Ovary (tissue), 3 donors: ENCODE measurements at regions not wholly inside any gene's neighbourhood (a gene's known extent, or its start where the extent isn't known, plus 50 kb on each side); places are given as distances from the start of the nearest gene placed in this dataset.

Experiments used
- POLR2A ChIP-seq: fragments of 450-650 bp; IDR thresholded peaks from one replicate; pipeline ENCODE4 v1.6.1; 2017; ENCODE audit warnings: antibody characterized with exemption, mild to moderate bottlenecking, moderate library complexity
- TF ChIP-seq, protein P1 (sequence below), 3 donors: fragments of 450-650 bp in 2 of 3; fragments of 200-600 bp in 1 of 3; IDR thresholded peaks; one replicate each; pipeline versions ENCODE4 v1.5.1 to v1.8.0; 2016 to 2022; ENCODE audit warnings: antibody characterized with exemption in 3 of 3, mild to moderate bottlenecking in 1 of 3
- donor health status: DM: no; HTN: no; CAD: no.

DNA sequence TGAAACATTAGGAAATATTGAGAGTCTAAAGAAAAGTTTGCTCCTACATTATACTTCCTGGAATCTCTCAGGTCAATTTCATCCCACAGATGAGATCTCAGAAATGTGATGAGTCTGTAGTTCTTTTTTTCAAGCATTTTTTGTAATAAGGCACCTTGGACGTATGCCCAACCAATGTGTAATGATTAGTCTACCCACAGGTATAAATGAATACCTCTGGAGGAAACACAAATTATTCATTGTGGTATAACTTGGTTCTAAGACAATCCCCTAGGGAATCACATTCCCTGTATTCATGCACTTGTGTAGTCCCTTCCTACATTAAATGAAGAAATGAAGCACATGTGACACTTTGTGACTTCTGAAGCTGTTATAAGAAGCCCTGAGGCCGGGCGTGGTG is 596.2 kb upstream of the UBE2E2 start:
- TF ChIP-seq, protein P1, sequence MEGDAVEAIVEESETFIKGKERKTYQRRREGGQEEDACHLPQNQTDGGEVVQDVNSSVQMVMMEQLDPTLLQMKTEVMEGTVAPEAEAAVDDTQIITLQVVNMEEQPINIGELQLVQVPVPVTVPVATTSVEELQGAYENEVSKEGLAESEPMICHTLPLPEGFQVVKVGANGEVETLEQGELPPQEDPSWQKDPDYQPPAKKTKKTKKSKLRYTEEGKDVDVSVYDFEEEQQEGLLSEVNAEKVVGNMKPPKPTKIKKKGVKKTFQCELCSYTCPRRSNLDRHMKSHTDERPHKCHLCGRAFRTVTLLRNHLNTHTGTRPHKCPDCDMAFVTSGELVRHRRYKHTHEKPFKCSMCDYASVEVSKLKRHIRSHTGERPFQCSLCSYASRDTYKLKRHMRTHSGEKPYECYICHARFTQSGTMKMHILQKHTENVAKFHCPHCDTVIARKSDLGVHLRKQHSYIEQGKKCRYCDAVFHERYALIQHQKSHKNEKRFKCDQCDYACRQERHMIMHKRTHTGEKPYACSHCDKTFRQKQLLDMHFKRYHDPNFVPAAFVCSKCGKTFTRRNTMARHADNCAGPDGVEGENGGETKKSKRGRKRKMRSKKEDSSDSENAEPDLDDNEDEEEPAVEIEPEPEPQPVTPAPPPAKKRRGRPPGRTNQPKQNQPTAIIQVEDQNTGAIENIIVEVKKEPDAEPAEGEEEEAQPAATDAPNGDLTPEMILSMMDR (IDR thresholded peaks at IDR 0.05), result no peak
- TF ChIP-seq POLR2A, result no peak
